Keratinocyte (primary cell): ENCODE measurements at regions not wholly inside any gene's neighbourhood (a gene's known extent, or its start where the extent isn't known, plus 50 kb on each side); places are given as distances from the start of the nearest gene placed in this dataset.

ENCODE experiments used
- DNase-seq: peaks from one replicate; pipeline ENCODE4 v3.0.0-alpha.2; 2011; ENCODE audit warnings: low read depth, missing footprints, low spot score
- FAIRE-seq: peaks from 2 replicates; lab custom pipeline; 2011; peaks lifted over from hg19 to GRCh38; lab: Jason Lieb, UNC
- H2AFZ ChIP-seq: 2 replicates; pipeline ENCODE4 v1.6.0; 2012; ENCODE audit warnings: low read length, control low read depth, inconsistent platforms; ENCODE audit not compliant: control insufficient read depth
- H3K27ac ChIP-seq: 2 replicates; pipeline ENCODE4 v1.5.1; 2011; ENCODE audit warnings: low read length; ENCODE audit not compliant: control insufficient read depth, insufficient read depth
- H3K27me3 ChIP-seq: 3 replicates; pipeline ENCODE4 v1.6.0; 2011; ENCODE audit warnings: low read length; ENCODE audit not compliant: control insufficient read depth, insufficient read depth; ENCODE audit errors: extremely low read depth
- H3K36me3 ChIP-seq, 2 experiments: 2 replicates in 1 of 2; 3 replicates in 1 of 2; pipeline ENCODE4 v1.5.1; 2011; ENCODE audit warnings: low read length in 2 of 2, mild to moderate bottlenecking in 1 of 2; ENCODE audit not compliant: control insufficient read depth in 2 of 2, insufficient read depth in 2 of 2; ENCODE audit errors: extremely low read depth in 1 of 2
- H3K4me1 ChIP-seq: 3 replicates; pipeline ENCODE4 v1.5.1; 2011; ENCODE audit warnings: low read length; ENCODE audit not compliant: control insufficient read depth, insufficient read depth; ENCODE audit errors: extremely low read depth
- H3K4me2 ChIP-seq: 3 replicates; pipeline ENCODE4 v1.6.0; 2011; ENCODE audit warnings: low read depth, low read length; ENCODE audit not compliant: control insufficient read depth, insufficient read depth; ENCODE audit errors: extremely low read depth
- H3K4me3 ChIP-seq, 3 experiments: fragments of 200-600 bp in 1 of 3; sonication (generic) in 1 of 3; 2 replicates in 2 of 3; 3 replicates in 1 of 3; pipeline ENCODE4 v1.5.1; 2011 to 2016; ENCODE audit warnings: low read length in 3 of 3, mild to moderate bottlenecking in 3 of 3, control low read depth in 2 of 3, inconsistent platforms in 1 of 3, low read depth in 1 of 3, mixed read lengths in 1 of 3, mixed run types in 1 of 3, moderate library complexity in 1 of 3; ENCODE audit not compliant: control insufficient read depth in 2 of 3, insufficient read depth in 2 of 3; ENCODE audit errors: extremely low read depth in 1 of 3
- H3K79me2 ChIP-seq: 2 replicates; pipeline ENCODE4 v1.6.0; 2012; ENCODE audit warnings: low read length; ENCODE audit not compliant: control insufficient read depth, insufficient read depth
- H3K9ac ChIP-seq: 3 replicates; pipeline ENCODE4 v1.6.0; 2011; ENCODE audit warnings: low read length; ENCODE audit not compliant: control insufficient read depth, insufficient read depth; ENCODE audit errors: extremely low read depth
- H3K9me1 ChIP-seq: 3 replicates; pipeline ENCODE4 v1.6.0; 2011; ENCODE audit warnings: low read length; ENCODE audit not compliant: control insufficient read depth, insufficient read depth; ENCODE audit errors: extremely low read depth
- H3K9me3 ChIP-seq: 2 replicates; pipeline ENCODE4 v1.5.1; 2012; ENCODE audit warnings: low read depth, low read length; ENCODE audit not compliant: control insufficient read depth
- H4K20me1 ChIP-seq: 3 replicates; pipeline ENCODE4 v1.6.0; 2011; ENCODE audit warnings: low read length; ENCODE audit not compliant: control insufficient read depth, insufficient read depth; ENCODE audit errors: extremely low read depth
- CTCF ChIP-seq, 3 experiments: IDR thresholded peaks in 1 of 3; conservative IDR thresholded peaks in 1 of 3; optimal IDR thresholded peaks in 1 of 3; 2 replicates in 2 of 3; 3 replicates in 1 of 3; pipeline versions ENCODE3 to v1.5.1; 2011; ENCODE audit warnings: low read length in 3 of 3, mild to moderate bottlenecking in 3 of 3, moderate library complexity in 2 of 3, control low read depth in 1 of 3, inconsistent platforms in 1 of 3; ENCODE audit not compliant: insufficient read depth in 2 of 3; ENCODE audit errors: extremely low read depth in 1 of 3
- EZH2 ChIP-seq: IDR thresholded peaks from one replicate; pipeline ENCODE4 v1.6.1; 2012; ENCODE audit warnings: inconsistent platforms, mild to moderate bottlenecking, low read length, moderate library complexity
- dilution Hi-C: fragments of 300-500 bp; cut with MboI; formaldehyde crosslinking; loops from one replicate; pipeline ENCODE4 v1.7.0; 2020; ENCODE audit warnings: low sequenced_read_pairs; ENCODE audit not compliant: extremely low pct_ligation_motif_present
- small RNA-seq, 3 experiments: library from RNA; depleted of rRNA; stranded (forward); fragments of <200 nt; gene quantifications; one replicate each; pipeline ENCODE3, GENCODE V24; 2012; ENCODE audit warnings: low read depth in 3 of 3, low replicate concordance in 1 of 3; ENCODE audit not compliant: insufficient read length in 3 of 3

- Histone ChIP-seq H3K79me2 (no peaks in the 10 kb centered on the region), H2AFZ (no peak overlapping the region), H3K27me3 (no peaks in the 10 kb centered on the region), H3K36me3 (no peaks in the 10 kb centered on the region), H3K4me2 (no peak overlapping the region), H3K9me1 (no peaks in the 10 kb centered on the region), H4K20me1 (no peaks in the 10 kb centered on the region), H3K27ac (no peak overlapping the region), H3K9me3 (no peaks in the 10 kb centered on the region), H3K9ac (no peak overlapping the region), H3K4me3 (no peak overlapping the region), H3K4me1 (peaks cover 2% of the 10 kb centered on the region)
- DNase-seq, result no peak
- FAIRE-seq, result no peak
- dilution Hi-C loops, result no loop called here
- TF ChIP-seq EZH2 (no peak), CTCF (optimal IDR thresholded peaks at IDR 0.05 in 1 of 3, IDR thresholded peaks at IDR 0.05 in 1 of 3, conservative IDR thresholded peaks at IDR 0.05 in 1 of 3; ENCODE audit: extremely low read depth in 1 of 3, insufficient read depth in 2 of 3, low read length in 3 of 3) (no peak)
These were observed 50.6 kb upstream of the DCC start for GRCh38 chr18:52289392-52289791.

Small RNA genes in the stretch of these regions (small RNA-seq; reads per million reads assigned to genes)
- gene RNU1-46P, result 0 reads per million in 3 experiments
